GM18517 (cell line): ENCODE measurements at regions not wholly inside any gene's neighbourhood (a gene's known extent, or its start where the extent isn't known, plus 50 kb on each side); places are given as distances from the start of the nearest gene placed in this dataset.

ENCODE experiments used
- ATAC-seq: cut with Tn5 transposase; IDR thresholded peaks from one replicate; pipeline ENCODE4 v1.9.1; 2021; ENCODE audit warnings: mild to moderate bottlenecking, moderate library complexity; ENCODE audit not compliant: unreplicated experiment

DNA sequence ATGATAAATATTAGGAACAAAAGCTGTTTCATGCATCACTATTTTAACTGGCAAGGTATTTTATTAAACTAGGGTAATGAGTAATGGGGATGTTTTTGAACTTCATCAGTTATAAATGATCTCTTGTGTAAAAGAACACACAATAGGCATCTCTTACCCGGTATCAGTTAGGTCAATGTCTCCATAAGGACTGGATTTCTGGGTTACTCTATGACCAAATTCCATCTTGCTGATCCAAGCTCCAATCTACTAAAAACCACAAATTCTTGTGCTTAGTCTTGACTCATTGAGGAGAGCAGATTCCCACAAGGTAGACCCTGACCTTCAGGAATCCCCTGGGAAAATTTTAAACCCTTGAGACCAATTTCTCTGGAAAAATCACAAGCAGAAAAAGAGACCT is 1167.7 kb downstream of the XPNPEP1 start:
- no peak for ATAC-seq

DNA sequence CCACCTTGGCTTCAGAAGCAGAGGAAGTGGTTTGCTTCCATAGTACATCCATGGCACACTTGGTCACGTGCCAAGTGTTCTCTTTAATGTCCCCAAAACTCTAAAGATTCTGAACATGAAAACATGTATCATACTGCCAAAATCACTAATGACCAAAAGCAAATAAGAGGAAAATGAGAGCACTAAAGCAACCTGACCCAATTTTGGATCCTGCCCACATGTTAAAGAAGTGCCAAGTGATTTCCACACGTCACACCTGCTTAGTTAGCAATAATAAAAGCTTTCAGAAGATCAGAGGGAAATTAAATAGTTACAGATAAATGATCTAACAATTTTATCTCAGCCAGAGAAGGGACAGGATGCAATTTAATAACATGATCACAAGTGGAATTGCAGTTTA is 1170.0 kb downstream of the XPNPEP1 start:
- ATAC-seq: no peak

GRCh38 chr10:108749042-108749441 is 1174.3 kb downstream of the XPNPEP1 start:
- peak; percentile 81 for ATAC-seq

- ATAC-seq: no peak
Observed at GRCh38 chr10:108736111-108736510, 1187.2 kb downstream of the XPNPEP1 start.

GRCh38 chr10:108735380-108735779 is 1187.9 kb downstream of the XPNPEP1 start:
- no peak for ATAC-seq

DNA sequence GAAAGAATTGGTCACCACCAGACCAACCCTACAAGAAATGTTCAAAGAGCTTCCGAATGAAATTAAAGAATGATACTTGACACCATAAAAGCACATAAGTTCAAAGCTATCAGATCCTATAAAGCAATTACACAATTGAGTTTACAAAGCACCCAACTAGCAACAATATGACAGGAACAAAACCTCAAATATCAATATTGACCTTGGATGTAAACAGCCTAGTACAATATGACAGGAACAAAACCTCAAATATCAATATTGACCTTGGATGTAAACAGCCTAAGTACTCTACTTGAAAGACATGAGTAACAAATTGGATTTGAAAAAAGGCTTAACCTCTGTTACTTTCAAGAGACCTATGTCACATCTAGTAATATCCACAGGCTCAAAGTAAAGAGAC is 1201.4 kb downstream of the XPNPEP1 start:
- ATAC-seq: no peak

GRCh38 chr10:108716352-108716751 is 1207.0 kb downstream of the XPNPEP1 start:
- no peak for ATAC-seq

DNA sequence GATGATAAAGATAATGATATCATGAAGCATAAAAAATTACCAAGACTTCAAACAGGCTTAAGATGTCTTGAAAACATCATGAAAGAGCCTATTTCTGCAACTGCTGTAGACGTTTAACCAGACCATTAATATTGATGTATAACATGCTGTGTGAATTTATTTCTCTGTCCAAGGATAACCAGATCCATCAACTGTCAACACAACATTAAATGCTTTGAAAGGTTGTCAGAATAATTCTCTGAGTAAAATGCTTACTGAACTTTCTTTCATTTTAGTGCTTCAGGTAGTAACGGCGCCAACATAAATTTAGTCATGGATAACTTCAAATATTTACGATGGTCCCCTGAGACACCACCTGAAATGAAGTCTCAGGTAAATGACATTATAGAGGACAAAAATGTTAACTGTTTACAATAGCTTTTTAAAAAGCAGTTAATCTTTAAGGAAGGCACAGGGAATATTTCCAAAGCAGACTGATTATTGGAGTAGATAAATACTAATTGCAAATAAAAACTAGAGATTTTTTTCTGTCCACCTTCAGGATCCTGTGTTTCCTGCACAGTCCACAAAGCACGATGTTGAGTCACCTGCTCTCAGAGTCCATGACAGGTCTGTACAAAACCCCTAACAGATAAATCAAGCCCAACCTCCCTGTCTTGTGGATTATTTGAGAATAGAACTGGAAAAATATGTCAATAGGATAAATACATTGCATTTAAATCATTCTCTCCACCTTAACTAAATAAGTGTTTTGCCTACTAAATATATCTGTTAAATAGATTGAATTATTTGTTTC is 1213.2 kb downstream of the XPNPEP1 start:
- no peak for ATAC-seq

GRCh38 chr10:108708363-108708762 is 1214.9 kb downstream of the XPNPEP1 start:
- ATAC-seq: no peak

GRCh38 chr10:108696792-108697477 is 1226.4 kb downstream of the XPNPEP1 start:
- peak; percentile 95 for ATAC-seq

DNA sequence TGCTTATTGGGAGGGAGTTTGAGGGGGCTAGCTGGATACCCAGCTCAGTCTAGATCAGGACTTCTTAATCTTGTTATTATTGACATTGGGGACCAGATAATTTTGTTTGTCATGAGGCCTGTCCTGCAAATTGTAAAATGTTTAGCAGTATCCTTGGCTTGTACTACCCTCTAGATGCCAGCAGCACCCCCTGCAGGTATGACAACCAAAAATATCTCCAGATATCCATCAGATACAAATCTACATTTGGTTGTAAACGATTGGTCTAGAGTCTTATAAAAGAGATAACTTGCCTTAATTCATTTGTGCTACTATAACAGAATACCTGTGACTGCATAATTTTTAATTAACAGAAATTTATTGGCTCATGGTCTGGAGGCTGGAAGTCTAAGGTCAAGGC is 1232.2 kb downstream of the XPNPEP1 start:
- ATAC-seq: no peak

DNA sequence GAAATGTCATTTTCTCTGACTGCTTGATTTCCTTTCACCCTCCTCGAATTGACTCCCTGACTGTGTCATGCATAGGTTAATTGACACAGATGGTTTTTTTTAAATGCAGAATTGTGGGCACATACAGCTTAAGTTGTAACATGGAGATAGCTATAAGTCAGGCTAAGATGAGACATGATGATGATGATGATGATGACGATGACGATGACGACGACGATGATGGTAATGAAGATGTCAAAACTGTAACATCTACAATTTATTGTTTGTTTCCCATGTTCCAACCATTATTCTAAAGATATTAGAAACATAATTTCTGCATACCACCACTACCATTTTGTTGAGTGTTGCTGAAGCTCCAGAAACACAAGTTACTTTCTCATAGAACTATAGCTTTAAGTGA is 1232.8 kb downstream of the XPNPEP1 start:
- no peak for ATAC-seq

DNA sequence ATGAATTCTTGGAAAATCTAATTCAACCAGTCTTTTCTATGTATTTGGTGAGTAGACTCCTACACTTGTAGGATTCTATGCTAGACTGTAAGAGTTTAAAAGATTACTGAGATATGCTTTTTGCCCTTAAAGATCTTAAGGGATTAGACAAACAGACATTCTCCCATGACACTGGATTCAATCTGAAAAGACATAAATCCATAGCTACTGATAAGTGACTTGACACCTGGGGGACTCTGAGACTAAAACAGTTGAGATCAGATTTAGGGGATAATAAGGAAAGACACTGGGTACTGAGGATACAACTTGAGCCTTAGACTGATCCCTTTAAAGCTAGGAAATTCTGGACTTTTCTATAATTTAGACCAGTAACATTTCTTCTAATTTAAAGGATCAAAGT is 1233.4 kb downstream of the XPNPEP1 start:
- ATAC-seq: no peak

DNA sequence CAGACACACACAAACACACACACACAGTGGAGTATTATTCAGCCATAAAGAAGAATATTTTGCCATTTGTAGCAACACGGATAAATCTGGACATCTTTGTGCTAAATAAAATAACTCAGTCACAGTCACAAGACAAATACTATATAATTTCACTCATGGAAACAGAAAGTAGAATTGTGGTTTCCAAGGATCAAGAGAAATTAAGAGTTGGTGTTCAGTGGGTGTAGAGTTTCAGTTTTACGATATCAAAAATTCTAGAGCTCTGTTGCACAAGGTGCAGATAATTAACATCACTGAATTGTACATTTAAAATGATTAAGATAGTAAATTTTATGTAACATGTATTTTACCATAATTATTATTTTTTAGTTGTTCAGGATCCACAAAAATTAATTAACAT is 1235.0 kb downstream of the XPNPEP1 start:
- ATAC-seq: no peak

- ATAC-seq: no peak
Observed at GRCh38 chr10:108685863-108686531, 1237.3 kb downstream of the XPNPEP1 start.

GRCh38 chr10:108684431-108684830 is 1238.9 kb downstream of the XPNPEP1 start:
- no peak for ATAC-seq

DNA sequence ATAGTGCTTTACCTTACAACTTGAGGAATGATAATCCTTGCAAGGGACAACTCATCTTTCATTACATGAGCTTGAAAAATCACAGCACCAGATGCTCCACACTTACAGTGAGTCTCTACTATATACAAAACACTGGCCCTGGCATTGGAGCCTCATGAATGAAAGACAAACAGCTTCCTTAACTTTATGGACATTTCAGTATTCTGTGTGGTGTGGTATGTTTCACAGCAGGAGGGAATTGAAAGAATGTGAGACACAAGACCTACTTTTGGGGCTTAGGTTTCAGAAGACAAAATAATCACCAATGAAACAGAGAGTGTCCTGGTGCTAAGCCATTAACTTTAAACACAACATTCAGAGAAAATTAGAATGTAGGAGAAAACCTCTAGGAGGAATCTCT is 1249.6 kb downstream of the XPNPEP1 start:
- no peak for ATAC-seq

GRCh38 chr10:108663587-108663986 is 1259.7 kb downstream of the XPNPEP1 start:
- no peak for ATAC-seq

- no peak for ATAC-seq
Observed at GRCh38 chr10:108662975-108663374, 1260.3 kb downstream of the XPNPEP1 start.

DNA sequence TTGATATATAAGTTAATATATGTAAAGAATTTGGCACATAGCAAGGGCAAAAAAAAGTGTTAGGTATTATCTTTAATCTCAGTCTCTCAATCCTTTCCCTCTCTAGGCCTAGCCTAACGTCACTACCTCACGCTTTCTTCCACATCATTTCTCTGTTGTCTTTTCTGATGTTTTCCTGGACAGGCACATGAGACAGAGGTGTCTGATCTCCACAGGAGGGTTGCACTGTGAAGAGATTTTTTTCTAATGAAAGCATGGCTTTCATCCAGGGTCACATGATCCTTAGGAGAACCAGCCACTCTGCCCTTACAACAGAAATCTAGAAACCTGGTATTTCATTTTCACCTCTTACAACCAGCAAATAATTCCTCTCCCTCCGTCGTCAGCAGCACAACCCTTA is 1268.3 kb downstream of the XPNPEP1 start:
- no peak for ATAC-seq

DNA sequence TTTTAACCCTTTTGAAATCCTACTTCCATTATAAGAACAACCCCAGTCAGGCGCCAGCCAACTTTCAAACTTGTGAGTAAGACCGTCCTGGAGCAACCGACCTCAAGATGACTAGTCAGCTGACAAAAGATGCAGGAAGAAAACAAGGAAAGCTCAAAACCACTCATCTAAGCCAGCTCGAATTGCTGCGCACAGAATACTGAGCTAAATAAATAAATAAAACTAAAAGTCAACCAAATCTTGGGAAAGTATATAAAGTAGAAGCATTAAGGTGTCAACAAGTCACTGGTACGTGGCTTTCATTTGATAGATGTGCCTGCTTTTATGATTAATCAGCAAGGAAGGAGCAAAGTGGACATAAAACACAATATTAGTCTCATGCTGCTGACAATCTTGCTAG is 1269.8 kb downstream of the XPNPEP1 start:
- no peak for ATAC-seq

- ATAC-seq: no peak
Observed at GRCh38 chr10:108639010-108639409, 1284.3 kb downstream of the XPNPEP1 start.
